Left lung (tissue), 4 donors: ENCODE measurements at regions not wholly inside any gene's neighbourhood (a gene's known extent, or its start where the extent isn't known, plus 50 kb on each side); places are given as distances from the start of the nearest gene placed in this dataset.

Experiments used
- ATAC-seq: fragments of 200-7000 bp; cut with Tn5 transposase; one replicate; pipeline ENCODE4 v1.9.1; 2020; ENCODE audit warnings: moderate library complexity
- DNase-seq, 4 donors: peaks; one replicate each; pipeline ENCODE4 v3.0.0-alpha.2; 2013 to 2020
- H3K27ac ChIP-seq, 2 donors: fragments of 200-600 bp; sonication (generic) in 1 of 2; one replicate each; pipeline versions ENCODE4 v1.5.0 to v1.8.0; 2020 to 2021
- H3K27me3 ChIP-seq, 2 donors: fragments of 200-600 bp; sonication (generic) in 1 of 2; one replicate each; pipeline versions ENCODE4 v1.5.0 to v1.8.0; 2020 to 2021
- H3K36me3 ChIP-seq, 2 donors: fragments of 200-600 bp; sonication (generic) in 1 of 2; one replicate each; pipeline versions ENCODE4 v1.5.0 to v1.8.0; 2020 to 2021
- H3K4me1 ChIP-seq, 2 donors: fragments of 200-600 bp; one replicate each; pipeline ENCODE4 v1.8.0; 2021
- H3K4me3 ChIP-seq, 2 donors: fragments of 200-600 bp; sonication (generic) in 1 of 2; one replicate each; pipeline versions ENCODE4 v1.5.0 to v1.8.0; 2020 to 2021; ENCODE audit warnings: mild to moderate bottlenecking in 1 of 2
- H3K9me3 ChIP-seq, 2 donors: fragments of 200-600 bp; sonication (generic) in 1 of 2; one replicate each; pipeline versions ENCODE4 v1.5.0 to v1.8.0; 2020 to 2021
- CTCF ChIP-seq, 2 donors: fragments of 200-600 bp; sonication (generic) in 1 of 2; IDR thresholded peaks; one replicate each; pipeline versions ENCODE4 v1.5.0 to v1.8.0; 2021; ENCODE audit warnings: antibody characterized with exemption in 2 of 2
- intact Hi-C, 2 donors: fragments of 100-400 bp; cut with DNase I; formaldehyde crosslinking; loops; one replicate each; pipeline versions ENCODE4 v1.11.2 to v1.14.2; 2022
- donor health status: DM: no; HTN: yes; CAD: no.
- donor health status: DM: no; HTN: no; CAD: no.

GRCh38 chr13:74816737-74817136, 665.2 kb downstream of the TBC1D4 start:
- intact Hi-C loops: no loop called here

GRCh38 chr13:74796157-74796556, 662.0 kb upstream of the KLF12 start:
- peaks cover 0 to 2% of the 10 kb centered on the region in 2 donors for H3K9me3 ChIP-seq

More at GRCh38 chr13:74816737-74817136, 665.2 kb downstream of the TBC1D4 start:
- Histone ChIP-seq H3K4me1 (no peaks in the 10 kb centered on the region), H3K27ac (no peak overlapping the region), H3K9me3 (peaks cover 0 to 14% of the 10 kb centered on the region in 2 donors), H3K27me3 (no peaks in the 10 kb centered on the region), H3K4me3 (no peak overlapping the region), H3K36me3 (no peaks in the 10 kb centered on the region)
- ATAC-seq (no peak), DNase-seq (no peak)
- TF ChIP-seq CTCF (IDR thresholded peaks at IDR 0.05): no peak

GRCh38 chr13:74795526-74795925, 661.3 kb upstream of the KLF12 start:
- no peak for DNase-seq
- H3K27me3 ChIP-seq: no peaks in the 10 kb centered on the region
- ATAC-seq: no peak
- no peaks in the 10 kb centered on the region for H3K4me1 ChIP-seq
- no peak overlapping the region for H3K4me3 ChIP-seq
- H3K9me3 ChIP-seq: peaks cover 0 to 2% of the 10 kb centered on the region in 2 donors
- H3K36me3 ChIP-seq: no peaks in the 10 kb centered on the region
- no peak overlapping the region for H3K27ac ChIP-seq
- intact Hi-C loops: no loop called here
- TF ChIP-seq CTCF (IDR thresholded peaks at IDR 0.05): no peak

More at GRCh38 chr13:74796157-74796556, 662.0 kb upstream of the KLF12 start:
- no peaks in the 10 kb centered on the region for H3K27me3 ChIP-seq
- ATAC-seq (no peak), DNase-seq (no peak)
- TF ChIP-seq CTCF (IDR thresholded peaks at IDR 0.05): no peak
- intact Hi-C loops: no loop called here
- no peaks in the 10 kb centered on the region for H3K4me1 ChIP-seq
- no peak overlapping the region for H3K4me3 ChIP-seq
- no peaks in the 10 kb centered on the region for H3K36me3 ChIP-seq
- H3K27ac ChIP-seq: no peak overlapping the region

- no peak for DNase-seq
- H3K9me3 ChIP-seq: no peaks in the 10 kb centered on the region
- no peak for TF ChIP-seq CTCF (IDR thresholded peaks at IDR 0.05)
- ATAC-seq: no peak
- H3K27me3 ChIP-seq: no peaks in the 10 kb centered on the region
- intact Hi-C loops: no loop called here
- no peaks in the 10 kb centered on the region for H3K36me3 ChIP-seq
- H3K4me3 ChIP-seq: no peak overlapping the region
- no peak overlapping the region for H3K27ac ChIP-seq
- H3K4me1 ChIP-seq: no peaks in the 10 kb centered on the region
Measured at GRCh38 chr13:74794582-74794981, 660.4 kb upstream of the KLF12 start.

- ATAC-seq (no peak), DNase-seq (no peak)
- Histone ChIP-seq H3K36me3 (no peaks in the 10 kb centered on the region), H3K27ac (no peak overlapping the region), H3K27me3 (no peaks in the 10 kb centered on the region), H3K9me3 (no peaks in the 10 kb centered on the region), H3K4me3 (no peak overlapping the region), H3K4me1 (no peaks in the 10 kb centered on the region)
- intact Hi-C loops: no loop called here
- TF ChIP-seq CTCF (IDR thresholded peaks at IDR 0.05): no peak
Measured at GRCh38 chr13:74794147-74794546, 659.9 kb upstream of the KLF12 start.
